NCI-H1694 (cell line): ENCODE measurements at regions not wholly inside any gene's neighbourhood (a gene's known extent, or its start where the extent isn't known, plus 50 kb on each side); places are given as distances from the start of the nearest gene placed in this dataset.

ENCODE experiments used
- DNase-seq: peaks from one replicate; lab custom pipeline; 2025; lab: John Stamatoyannopoulos, UW

- DNase-seq, result no peak
Measured at GRCh38 chr4:22020129-22020528, 71.6 kb upstream of the KCNIP4 start.

GRCh38 chr4:22019676-22020075, 71.1 kb upstream of the KCNIP4 start:
- DNase-seq, result no peak

- no peak for DNase-seq
Measured at GRCh38 chr4:22014222-22014741, 65.7 kb upstream of the KCNIP4 start.

- no peak for DNase-seq
Measured at GRCh38 chr4:22003878-22004277, 55.3 kb upstream of the KCNIP4 start.
